ENCODE measurements at regions not wholly inside any gene's neighbourhood (a gene's known extent, or its start where the extent isn't known, plus 50 kb on each side); places are given as distances from the start of the nearest gene placed in this dataset.

DNA sequence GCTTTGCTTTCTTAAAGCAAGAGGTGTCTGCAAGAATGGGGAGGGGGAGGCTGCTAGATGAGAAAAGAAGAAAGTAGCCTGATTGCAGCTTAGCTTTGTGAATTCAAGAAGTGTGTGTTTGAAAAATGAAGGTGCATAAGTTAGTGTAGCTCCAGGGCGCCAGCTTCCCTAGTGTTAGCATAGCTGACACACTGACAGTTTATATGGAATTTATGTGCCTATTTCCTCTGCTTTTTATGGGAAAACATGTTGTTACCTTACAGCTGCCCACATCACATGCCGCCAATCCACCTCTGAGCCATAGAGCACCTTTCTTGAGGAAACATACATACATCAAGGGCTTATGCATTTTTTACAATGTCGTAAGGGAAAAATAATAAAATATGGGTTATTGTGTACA lies 536.4 kb upstream of the PIK3C3 start:
- no peaks in the 10 kb centered on the region for H3K27me3 ChIP-seq (ENCODE audit: insufficient read depth, low read depth)
- H3K9ac ChIP-seq: no peak overlapping the region
- H3K79me2 ChIP-seq (ENCODE audit: insufficient read depth, low read depth): no peaks in the 10 kb centered on the region
- H3K4me3 ChIP-seq (IDR thresholded peaks at IDR 0.05; ENCODE audit: insufficient read depth, low read depth, low read length): no peak overlapping the region
- H3K27ac ChIP-seq: no peak overlapping the region
- no peak for TF ChIP-seq CTCF (conservative IDR thresholded peaks at IDR 0.05; ENCODE audit: low read depth, low read length)
- no peaks in the 10 kb centered on the region for H3K4me1 ChIP-seq (ENCODE audit: low read depth, poor library complexity, severe bottlenecking)
- no peaks in the 10 kb centered on the region for H3K36me3 ChIP-seq (ENCODE audit: insufficient read depth)
- H4K20me1 ChIP-seq (ENCODE audit: insufficient read depth): no peaks in the 10 kb centered on the region
- no peak overlapping the region for H3K4me2 ChIP-seq
- no peak overlapping the region for H2AFZ ChIP-seq (ENCODE audit: low read depth)

DNA sequence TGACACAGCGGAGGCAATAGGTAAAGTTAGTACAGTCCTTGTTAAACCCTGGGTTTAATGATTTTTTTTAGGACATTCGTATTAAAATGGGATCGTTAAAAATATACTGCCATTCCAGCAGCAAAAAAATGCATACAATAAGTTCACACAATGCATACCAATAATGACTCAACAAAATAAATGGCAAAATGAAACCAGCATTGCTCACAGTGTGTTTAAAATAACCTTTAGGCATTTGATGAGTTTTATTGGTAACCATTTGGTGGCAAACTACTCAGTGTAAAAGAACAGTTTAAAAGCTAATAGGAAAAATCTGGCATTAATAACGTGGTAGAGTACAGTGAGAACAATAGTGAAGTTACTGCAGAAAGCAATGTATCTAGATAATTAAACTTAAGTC lies 539.0 kb upstream of the PIK3C3 start:
- no peaks in the 10 kb centered on the region for H3K36me3 ChIP-seq (ENCODE audit: insufficient read depth)
- H3K79me2 ChIP-seq (ENCODE audit: insufficient read depth, low read depth): no peaks in the 10 kb centered on the region
- H3K4me1 ChIP-seq (ENCODE audit: low read depth, poor library complexity, severe bottlenecking): no peaks in the 10 kb centered on the region
- H3K4me3 ChIP-seq (IDR thresholded peaks at IDR 0.05; ENCODE audit: insufficient read depth, low read depth, low read length): no peak overlapping the region
- no peak overlapping the region for H2AFZ ChIP-seq (ENCODE audit: low read depth)
- no peak overlapping the region for H3K4me2 ChIP-seq
- TF ChIP-seq CTCF (conservative IDR thresholded peaks at IDR 0.05; ENCODE audit: low read depth, low read length): no peak
- H3K9ac ChIP-seq: no peak overlapping the region
- no peaks in the 10 kb centered on the region for H4K20me1 ChIP-seq (ENCODE audit: insufficient read depth)
- no peak overlapping the region for H3K27ac ChIP-seq
- no peaks in the 10 kb centered on the region for H3K27me3 ChIP-seq (ENCODE audit: insufficient read depth, low read depth)

DNA sequence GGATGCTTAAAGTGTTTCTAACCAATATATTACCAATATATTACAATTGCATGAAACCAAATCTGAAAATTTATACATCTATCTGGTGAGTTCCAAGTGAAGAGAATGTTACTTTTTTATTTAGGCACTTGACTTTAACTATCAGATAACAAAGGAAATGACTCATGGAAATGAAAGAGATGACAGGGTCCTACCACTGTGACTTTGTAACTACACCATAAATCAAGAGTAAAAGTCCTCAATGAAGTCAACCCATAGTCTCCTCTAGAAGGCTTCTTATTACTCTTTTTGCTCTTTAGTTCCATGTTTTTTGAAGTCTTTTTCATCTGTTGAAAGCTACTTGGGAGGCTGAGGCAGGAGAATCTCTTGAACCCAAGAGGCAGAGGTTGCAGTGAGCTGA lies 545.0 kb upstream of the PIK3C3 start:
- Histone ChIP-seq H3K4me1 (ENCODE audit: low read depth, poor library complexity, severe bottlenecking) (no peaks in the 10 kb centered on the region), H3K79me2 (ENCODE audit: insufficient read depth, low read depth) (no peaks in the 10 kb centered on the region), H3K27me3 (ENCODE audit: insufficient read depth, low read depth) (no peaks in the 10 kb centered on the region), H3K4me2 (no peak overlapping the region), H3K27ac (no peak overlapping the region), H2AFZ (ENCODE audit: low read depth) (no peak overlapping the region), H3K36me3 (ENCODE audit: insufficient read depth) (no peaks in the 10 kb centered on the region), H4K20me1 (ENCODE audit: insufficient read depth) (no peaks in the 10 kb centered on the region), H3K9ac (no peak overlapping the region), H3K4me3 (IDR thresholded peaks at IDR 0.05; ENCODE audit: insufficient read depth, low read depth, low read length) (no peak overlapping the region)
- no peak for TF ChIP-seq CTCF (conservative IDR thresholded peaks at IDR 0.05; ENCODE audit: low read depth, low read length)

DNA sequence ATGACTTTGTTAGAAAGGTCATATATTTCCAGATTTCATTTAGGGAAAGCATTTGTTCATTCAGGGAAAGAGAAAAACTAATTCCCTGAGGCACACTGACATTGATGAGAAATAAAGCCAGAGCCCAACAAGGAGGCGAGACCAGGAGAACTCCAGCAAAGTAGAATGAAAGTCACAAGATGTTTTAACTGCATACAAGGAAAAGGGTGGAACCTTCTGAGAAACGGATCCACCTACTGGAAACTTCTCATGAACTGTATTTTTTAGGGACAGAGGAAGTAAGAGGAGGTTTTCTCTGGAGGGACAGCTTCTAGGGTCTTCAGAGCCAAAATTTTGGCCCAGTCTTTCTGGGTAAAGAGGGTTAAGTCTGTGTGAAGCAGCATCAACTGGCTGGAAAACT lies 548.2 kb upstream of the PIK3C3 start:
- H3K4me1 ChIP-seq (ENCODE audit: low read depth, poor library complexity, severe bottlenecking): no peaks in the 10 kb centered on the region
- H3K36me3 ChIP-seq (ENCODE audit: insufficient read depth): no peaks in the 10 kb centered on the region
- no peaks in the 10 kb centered on the region for H4K20me1 ChIP-seq (ENCODE audit: insufficient read depth)
- no peak overlapping the region for H2AFZ ChIP-seq (ENCODE audit: low read depth)
- H3K27ac ChIP-seq: no peak overlapping the region
- no peak overlapping the region for H3K4me3 ChIP-seq (IDR thresholded peaks at IDR 0.05; ENCODE audit: insufficient read depth, low read depth, low read length)
- H3K9ac ChIP-seq: no peak overlapping the region
- no peak overlapping the region for H3K4me2 ChIP-seq
- no peaks in the 10 kb centered on the region for H3K79me2 ChIP-seq (ENCODE audit: insufficient read depth, low read depth)
- TF ChIP-seq CTCF (conservative IDR thresholded peaks at IDR 0.05; ENCODE audit: low read depth, low read length): no peak
- no peaks in the 10 kb centered on the region for H3K27me3 ChIP-seq (ENCODE audit: insufficient read depth, low read depth)

GRCh38 chr18:41396861-41397260 lies 558.2 kb upstream of the PIK3C3 start:
- no peak for TF ChIP-seq CTCF (conservative IDR thresholded peaks at IDR 0.05; ENCODE audit: low read depth, low read length)
- no peak overlapping the region for H3K9ac ChIP-seq
- no peaks in the 10 kb centered on the region for H3K36me3 ChIP-seq (ENCODE audit: insufficient read depth)

More at GRCh38 chr18:41396861-41397260, 558.2 kb upstream of the PIK3C3 start:
- Histone ChIP-seq H4K20me1 (ENCODE audit: insufficient read depth) (no peaks in the 10 kb centered on the region), H3K4me1 (ENCODE audit: low read depth, poor library complexity, severe bottlenecking) (no peaks in the 10 kb centered on the region), H3K27ac (no peak overlapping the region), H2AFZ (ENCODE audit: low read depth) (no peak overlapping the region), H3K27me3 (ENCODE audit: insufficient read depth, low read depth) (no peaks in the 10 kb centered on the region), H3K4me3 (IDR thresholded peaks at IDR 0.05; ENCODE audit: insufficient read depth, low read depth, low read length) (no peak overlapping the region), H3K4me2 (no peak overlapping the region), H3K79me2 (ENCODE audit: insufficient read depth, low read depth) (no peaks in the 10 kb centered on the region)
